ENCODE measurements at regions not wholly inside any gene's neighbourhood (a gene's known extent, or its start where the extent isn't known, plus 50 kb on each side); places are given as distances from the start of the nearest gene placed in this dataset.

GRCh38 chr4:108433832-108434231, 186.5 kb upstream of the RPL34 start:
- TF ChIP-seq CTCF (IDR thresholded peaks at IDR 0.05; ENCODE audit: low read depth, low read length), result no peak
- TF ChIP-seq MAX (IDR thresholded peaks at IDR 0.05; ENCODE audit: low read depth, low read length), result no peak
- TF ChIP-seq POLR2A (IDR thresholded peaks at IDR 0.05; ENCODE audit: extremely low read depth, insufficient read length), result no peak

Data from NB4 (cell line).